ENCODE measurements at regions not wholly inside any gene's neighbourhood (a gene's known extent, or its start where the extent isn't known, plus 50 kb on each side); places are given as distances from the start of the nearest gene placed in this dataset.

GRCh38 chr5:170451747-170452365 lies 52.0 kb upstream of the KCNIP1 start:
- H3K27ac ChIP-seq: no peak overlapping the region
- no peaks in the 10 kb centered on the region for H3K9me3 ChIP-seq
- DNase-seq: no peak
- no peaks in the 10 kb centered on the region for H3K36me3 ChIP-seq
- 88 to 92% methylated on average over 8 of the region's 8 CpGs for WGBS, 2 donors
- H3K4me3 ChIP-seq (replicated peaks in 1 of 3): no peak overlapping the region
- intact Hi-C loops (cut with DNase I): no loop called here
- H3K4me1 ChIP-seq: no peaks in the 10 kb centered on the region
- no peaks in the 10 kb centered on the region for H3K27me3 ChIP-seq
- no peak for TF ChIP-seq POLR2A (IDR thresholded peaks at IDR 0.05)
- TF ChIP-seq, protein P1, sequence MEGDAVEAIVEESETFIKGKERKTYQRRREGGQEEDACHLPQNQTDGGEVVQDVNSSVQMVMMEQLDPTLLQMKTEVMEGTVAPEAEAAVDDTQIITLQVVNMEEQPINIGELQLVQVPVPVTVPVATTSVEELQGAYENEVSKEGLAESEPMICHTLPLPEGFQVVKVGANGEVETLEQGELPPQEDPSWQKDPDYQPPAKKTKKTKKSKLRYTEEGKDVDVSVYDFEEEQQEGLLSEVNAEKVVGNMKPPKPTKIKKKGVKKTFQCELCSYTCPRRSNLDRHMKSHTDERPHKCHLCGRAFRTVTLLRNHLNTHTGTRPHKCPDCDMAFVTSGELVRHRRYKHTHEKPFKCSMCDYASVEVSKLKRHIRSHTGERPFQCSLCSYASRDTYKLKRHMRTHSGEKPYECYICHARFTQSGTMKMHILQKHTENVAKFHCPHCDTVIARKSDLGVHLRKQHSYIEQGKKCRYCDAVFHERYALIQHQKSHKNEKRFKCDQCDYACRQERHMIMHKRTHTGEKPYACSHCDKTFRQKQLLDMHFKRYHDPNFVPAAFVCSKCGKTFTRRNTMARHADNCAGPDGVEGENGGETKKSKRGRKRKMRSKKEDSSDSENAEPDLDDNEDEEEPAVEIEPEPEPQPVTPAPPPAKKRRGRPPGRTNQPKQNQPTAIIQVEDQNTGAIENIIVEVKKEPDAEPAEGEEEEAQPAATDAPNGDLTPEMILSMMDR (IDR thresholded peaks at IDR 0.05): no peak

GRCh38 chr5:170450061-170450669 lies 53.7 kb upstream of the KCNIP1 start:
- Histone ChIP-seq H3K27ac (no peak overlapping the region), H3K4me1 (no peaks in the 10 kb centered on the region), H3K4me3 (replicated peaks in 1 of 3) (no peak overlapping the region), H3K27me3 (no peaks in the 10 kb centered on the region), H3K36me3 (no peaks in the 10 kb centered on the region), H3K9me3 (no peaks in the 10 kb centered on the region)
- TF ChIP-seq, protein P1 (IDR thresholded peaks at IDR 0.05): no peak
- no peak for TF ChIP-seq POLR2A (IDR thresholded peaks at IDR 0.05)
- no peak for DNase-seq
- intact Hi-C loops (cut with DNase I): no loop called here
- WGBS, 2 donors: 77 to 79% methylated on average over 9 of the region's 9 CpGs

DNA sequence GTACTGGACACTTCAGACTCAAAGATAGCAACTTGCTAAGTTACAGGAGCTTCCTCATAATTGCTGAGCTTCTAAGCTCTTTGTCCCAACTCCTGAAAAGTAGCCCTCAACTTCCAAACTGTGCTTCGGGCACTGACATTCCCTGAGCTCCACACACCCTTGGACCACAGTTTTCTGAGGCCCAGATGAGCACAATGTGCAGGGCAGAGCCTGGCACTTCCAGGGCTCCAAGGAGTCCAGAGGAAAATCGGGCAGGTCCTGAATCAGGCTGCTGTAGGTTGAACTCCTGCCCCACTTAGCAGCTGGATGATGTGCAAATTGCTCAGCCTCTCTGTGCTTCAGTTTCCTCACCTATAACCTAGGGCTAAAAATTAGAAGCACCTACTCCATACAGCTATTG lies 54.6 kb upstream of the KCNIP1 start:
- Histone ChIP-seq H3K4me3 (replicated peaks in 1 of 3) (no peak overlapping the region), H3K36me3 (no peaks in the 10 kb centered on the region), H3K4me1 (no peaks in the 10 kb centered on the region), H3K27me3 (no peaks in the 10 kb centered on the region), H3K27ac (no peak overlapping the region), H3K9me3 (no peaks in the 10 kb centered on the region)
- TF ChIP-seq, protein P1 (IDR thresholded peaks at IDR 0.05): no peak
- 88 to 94% methylated on average over 2 of the region's 2 CpGs for WGBS, 2 donors
- intact Hi-C loops (cut with DNase I): no loop called here
- DNase-seq: no peak

GRCh38 chr5:170448221-170448620 lies 55.6 kb upstream of the KCNIP1 start:
- DNase-seq: no peak
- Histone ChIP-seq H3K4me3 (replicated peaks in 1 of 3) (no peak overlapping the region), H3K27me3 (no peaks in the 10 kb centered on the region), H3K4me1 (no peaks in the 10 kb centered on the region), H3K27ac (no peak overlapping the region), H3K9me3 (no peaks in the 10 kb centered on the region), H3K36me3 (no peaks in the 10 kb centered on the region)
- no peak for TF ChIP-seq POLR2A (IDR thresholded peaks at IDR 0.05)
- TF ChIP-seq, protein P1 (IDR thresholded peaks at IDR 0.05): no peak
- intact Hi-C loops (cut with DNase I): no loop called here
- WGBS, 2 donors: 77 to 94% methylated on average over 3 of the region's 3 CpGs

DNA sequence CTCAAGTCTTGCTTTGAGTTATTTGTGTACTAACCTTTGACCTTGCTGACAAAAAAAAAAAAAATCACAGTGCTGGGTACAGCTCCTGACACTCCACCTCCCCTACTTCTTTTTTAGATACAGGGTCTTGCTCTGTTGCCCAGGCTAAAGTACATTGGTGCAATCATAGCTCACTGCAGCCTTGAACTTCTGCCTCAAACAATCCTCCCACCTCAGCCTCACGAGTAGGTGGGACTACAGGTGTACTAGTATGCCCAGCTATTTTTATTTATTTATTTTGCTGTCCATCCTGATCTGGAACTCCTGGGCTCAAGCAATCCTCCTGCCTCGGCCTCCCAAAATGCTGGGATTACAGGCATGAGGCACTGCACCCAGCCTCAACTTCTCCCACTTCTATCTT lies 57.2 kb upstream of the KCNMB1 start:
- no peak for TF ChIP-seq POLR2A (IDR thresholded peaks at IDR 0.05)
- TF ChIP-seq, protein P1 (IDR thresholded peaks at IDR 0.05): no peak
- Histone ChIP-seq H3K4me3 (replicated peaks in 1 of 3) (no peak overlapping the region), H3K4me1 (no peaks in the 10 kb centered on the region), H3K27ac (no peak overlapping the region), H3K36me3 (no peaks in the 10 kb centered on the region), H3K9me3 (no peaks in the 10 kb centered on the region), H3K27me3 (no peaks in the 10 kb centered on the region)
- WGBS, 2 donors: 97% methylated on average over 2 of the region's 2 CpGs
- intact Hi-C loops (cut with DNase I): no loop called here
- DNase-seq: no peak

Data from thyroid gland (tissue), 4 donors.